ENCODE measurements at regions not wholly inside any gene's neighbourhood (a gene's known extent, or its start where the extent isn't known, plus 50 kb on each side); places are given as distances from the start of the nearest gene placed in this dataset.

DNA sequence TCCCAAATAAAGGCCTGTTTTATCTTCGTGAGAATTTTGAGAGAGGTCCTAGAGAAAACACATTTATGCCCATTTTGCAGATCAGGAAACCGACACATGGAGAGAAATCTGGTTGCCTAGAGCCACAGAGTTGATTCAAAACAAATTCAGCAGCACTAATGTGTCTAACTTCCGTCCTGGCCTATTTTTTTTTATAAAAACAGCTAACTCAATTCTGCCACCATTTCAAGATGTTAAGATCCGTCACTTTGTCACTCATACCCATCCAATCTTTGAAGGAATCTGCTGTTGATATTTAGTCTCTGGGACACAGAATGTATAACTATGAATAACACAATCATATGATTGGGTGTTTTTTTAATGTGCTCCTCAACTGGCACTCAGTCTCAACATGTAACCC, 611.1 kb upstream of the ARID1B start:
- H3K4me3 ChIP-seq (ENCODE audit: low read depth, low read length): no peak overlapping the region
- in situ Hi-C loops (cut with HindIII; ENCODE audit: low sequenced_read_pairs): no loop called here
- TF ChIP-seq, protein P1, sequence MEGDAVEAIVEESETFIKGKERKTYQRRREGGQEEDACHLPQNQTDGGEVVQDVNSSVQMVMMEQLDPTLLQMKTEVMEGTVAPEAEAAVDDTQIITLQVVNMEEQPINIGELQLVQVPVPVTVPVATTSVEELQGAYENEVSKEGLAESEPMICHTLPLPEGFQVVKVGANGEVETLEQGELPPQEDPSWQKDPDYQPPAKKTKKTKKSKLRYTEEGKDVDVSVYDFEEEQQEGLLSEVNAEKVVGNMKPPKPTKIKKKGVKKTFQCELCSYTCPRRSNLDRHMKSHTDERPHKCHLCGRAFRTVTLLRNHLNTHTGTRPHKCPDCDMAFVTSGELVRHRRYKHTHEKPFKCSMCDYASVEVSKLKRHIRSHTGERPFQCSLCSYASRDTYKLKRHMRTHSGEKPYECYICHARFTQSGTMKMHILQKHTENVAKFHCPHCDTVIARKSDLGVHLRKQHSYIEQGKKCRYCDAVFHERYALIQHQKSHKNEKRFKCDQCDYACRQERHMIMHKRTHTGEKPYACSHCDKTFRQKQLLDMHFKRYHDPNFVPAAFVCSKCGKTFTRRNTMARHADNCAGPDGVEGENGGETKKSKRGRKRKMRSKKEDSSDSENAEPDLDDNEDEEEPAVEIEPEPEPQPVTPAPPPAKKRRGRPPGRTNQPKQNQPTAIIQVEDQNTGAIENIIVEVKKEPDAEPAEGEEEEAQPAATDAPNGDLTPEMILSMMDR (IDR thresholded peaks at IDR 0.05; ENCODE audit: low read depth, low read length, missing control alignments): no peak
- DNase-seq (ENCODE audit: low read depth): no peak

GRCh38 chr6:156164701-156165452, 612.3 kb upstream of the ARID1B start:
- TF ChIP-seq, protein P1 (IDR thresholded peaks at IDR 0.05; ENCODE audit: low read depth, low read length, missing control alignments): no peak
- in situ Hi-C loops (cut with HindIII; ENCODE audit: low sequenced_read_pairs): no loop called here
- DNase-seq (ENCODE audit: low read depth): no peak
- no peak overlapping the region for H3K4me3 ChIP-seq (ENCODE audit: low read depth, low read length)

GRCh38 chr6:156163311-156163710, 613.9 kb upstream of the ARID1B start:
- in situ Hi-C loops (cut with HindIII; ENCODE audit: low sequenced_read_pairs): no loop called here
- H3K4me3 ChIP-seq (ENCODE audit: low read depth, low read length): no peak overlapping the region
- TF ChIP-seq, protein P1 (IDR thresholded peaks at IDR 0.05; ENCODE audit: low read depth, low read length, missing control alignments): no peak
- no peak for DNase-seq (ENCODE audit: low read depth)

- in situ Hi-C loops (cut with HindIII; ENCODE audit: low sequenced_read_pairs): no loop called here
- H3K4me3 ChIP-seq (ENCODE audit: low read depth, low read length): no peak overlapping the region
- no peak for DNase-seq (ENCODE audit: low read depth)
- TF ChIP-seq, protein P1 (IDR thresholded peaks at IDR 0.05; ENCODE audit: low read depth, low read length, missing control alignments): no peak
These were observed 615.7 kb upstream of the ARID1B start for GRCh38 chr6:156161471-156161870.

GRCh38 chr6:156160795-156161165, 616.4 kb upstream of the ARID1B start:
- DNase-seq (ENCODE audit: low read depth): no peak
- TF ChIP-seq, protein P1 (IDR thresholded peaks at IDR 0.05; ENCODE audit: low read depth, low read length, missing control alignments): no peak
- no peak overlapping the region for H3K4me3 ChIP-seq (ENCODE audit: low read depth, low read length)
- in situ Hi-C loops (cut with HindIII; ENCODE audit: low sequenced_read_pairs): no loop called here

- TF ChIP-seq, protein P1 (IDR thresholded peaks at IDR 0.05; ENCODE audit: low read depth, low read length, missing control alignments): no peak
- DNase-seq (ENCODE audit: low read depth): no peak
- in situ Hi-C loops (cut with HindIII; ENCODE audit: low sequenced_read_pairs): no loop called here
- H3K4me3 ChIP-seq (ENCODE audit: low read depth, low read length): no peak overlapping the region
These were observed 617.0 kb upstream of the ARID1B start for GRCh38 chr6:156160007-156160794.

Measured in astrocyte of the cerebellum (primary cell).